Stimulated activated CD8-positive, alpha-beta memory T cell treated with anti-CD3 and anti-CD28 coated beads, Interleukin-2, amount 100 ng/mL, for 1 hour (primary cell): ENCODE measurements at regions not wholly inside any gene's neighbourhood (a gene's known extent, or its start where the extent isn't known, plus 50 kb on each side); places are given as distances from the start of the nearest gene placed in this dataset.
"Not testable (repeated sequence)": the region's sequence is repeated elsewhere in the genome, so short reads cannot be mapped to it uniquely, and the experiment has no call there.

Experiments used
- DNase-seq, 2 donors: peaks; one replicate each; pipeline ENCODE4 v3.0.0-alpha.2; 2020; ENCODE audit warnings: low read depth in 2 of 2

GRCh38 chr2:84137034-84137433 is 322.0 kb downstream of the SUCLG1 start:
- no peak for DNase-seq

GRCh38 chr2:84132370-84132769 is 326.7 kb downstream of the SUCLG1 start:
- no peak for DNase-seq

- DNase-seq, result no peak
Observed at GRCh38 chr2:84131278-84131830, 327.7 kb downstream of the SUCLG1 start.

GRCh38 chr2:84129018-84129417 is 330.1 kb downstream of the SUCLG1 start:
- DNase-seq, result no peak

DNA sequence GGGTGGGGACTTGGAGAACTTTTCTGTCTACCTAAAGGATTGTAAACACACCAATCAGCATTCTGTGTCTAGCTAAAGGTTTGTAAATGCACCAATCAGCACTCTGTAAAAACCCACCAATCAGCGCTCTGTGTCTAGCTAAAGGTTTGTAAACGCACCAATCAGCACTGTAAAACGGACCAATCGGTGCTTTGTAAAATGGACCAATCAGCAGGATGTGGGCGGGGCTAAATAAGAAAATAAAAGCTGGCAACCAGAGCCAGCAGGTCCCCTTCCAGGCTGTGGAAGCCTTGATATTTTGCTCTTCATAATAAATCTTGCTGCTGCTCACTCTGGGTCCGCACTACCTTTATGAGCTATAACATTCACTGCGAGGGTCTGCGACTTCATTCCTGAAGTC is 331.3 kb downstream of the SUCLG1 start:
- not testable (repeated sequence) for DNase-seq

GRCh38 chr2:84126530-84126929 is 332.6 kb downstream of the SUCLG1 start:
- no peak for DNase-seq

- no peak for DNase-seq
Observed at GRCh38 chr2:84126084-84126483, 333.0 kb downstream of the SUCLG1 start.

GRCh38 chr2:84116143-84116542 is 342.9 kb downstream of the SUCLG1 start:
- DNase-seq, result no peak

- DNase-seq, result no peak
Observed at GRCh38 chr2:84115173-84115857, 343.8 kb downstream of the SUCLG1 start.

DNA sequence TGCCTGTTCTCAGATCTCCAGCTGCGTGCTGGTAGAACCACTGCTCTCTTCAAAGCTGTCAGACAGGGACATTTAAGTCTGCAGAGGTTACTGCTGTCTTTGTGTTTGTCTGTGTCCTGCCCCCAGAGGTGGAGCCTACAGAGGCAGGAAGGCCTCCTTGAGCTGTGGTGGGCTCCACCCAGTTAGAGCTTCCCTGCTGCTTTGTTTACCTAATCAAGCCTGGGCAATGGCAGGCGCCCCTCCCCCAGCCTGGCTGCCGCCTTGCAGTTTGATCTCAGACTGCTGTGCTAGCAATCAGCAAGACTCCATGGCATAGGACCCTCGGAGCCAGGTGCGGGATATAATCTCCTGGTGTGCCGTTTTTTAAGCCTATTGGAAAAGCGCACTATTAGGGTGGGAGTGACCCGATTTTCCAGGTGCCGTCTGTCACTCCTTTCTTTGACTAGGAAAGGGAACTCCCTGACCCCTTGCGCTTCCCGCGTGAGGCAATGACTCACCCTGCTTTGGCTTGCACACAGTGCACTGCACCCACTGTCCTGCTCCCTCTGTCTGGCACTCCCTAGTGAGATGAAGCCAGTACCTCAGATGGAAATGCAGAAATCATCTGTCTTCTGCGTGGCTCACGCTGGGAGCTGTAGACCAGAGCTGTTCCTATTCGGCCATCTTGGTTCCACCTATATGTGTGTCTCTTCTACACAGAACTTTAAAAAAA is 355.1 kb downstream of the SUCLG1 start:
- not testable (repeated sequence) for DNase-seq

DNA sequence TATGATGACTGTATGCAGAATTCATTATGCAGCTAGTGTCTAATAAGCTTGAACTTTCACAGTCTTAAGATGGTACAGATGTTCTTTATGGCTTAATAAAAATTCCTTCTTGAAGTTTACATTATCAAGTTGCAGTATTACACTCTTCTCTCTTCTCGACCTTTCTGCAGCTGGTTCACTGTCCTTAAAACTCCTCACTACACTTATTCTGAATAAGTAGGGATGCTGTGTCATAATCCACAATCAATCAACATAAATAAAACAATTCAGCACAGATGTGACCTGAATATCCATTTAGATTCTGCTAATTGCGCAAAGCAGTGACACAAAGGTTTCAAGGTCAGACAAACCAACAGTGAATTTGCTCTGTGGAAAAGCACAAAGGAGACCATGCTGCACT is 356.8 kb downstream of the SUCLG1 start:
- DNase-seq, result no peak

- no peak for DNase-seq
Observed at GRCh38 chr2:84088656-84089055, 370.4 kb downstream of the SUCLG1 start.

- DNase-seq, result no peak
Observed at GRCh38 chr2:84085562-84085961, 373.5 kb downstream of the SUCLG1 start.

DNA sequence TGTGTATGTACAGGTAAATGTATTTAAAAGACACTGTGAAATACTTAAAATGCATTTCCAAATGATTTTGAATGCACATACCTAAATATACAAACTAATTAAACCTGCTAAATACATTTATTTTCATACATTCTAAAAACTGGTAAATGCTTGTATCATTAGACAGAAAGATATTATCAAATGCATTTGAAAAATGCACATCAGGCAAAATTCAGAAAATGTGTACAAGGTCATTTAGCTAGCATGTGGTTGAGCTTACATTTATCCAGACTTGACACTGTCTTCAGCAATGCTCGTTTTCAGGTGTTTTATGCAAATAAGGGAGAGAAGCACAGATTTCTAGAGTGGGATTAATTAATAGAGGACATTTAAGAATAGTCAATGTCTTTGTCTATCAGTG is 374.2 kb downstream of the SUCLG1 start:
- no peak for DNase-seq

DNA sequence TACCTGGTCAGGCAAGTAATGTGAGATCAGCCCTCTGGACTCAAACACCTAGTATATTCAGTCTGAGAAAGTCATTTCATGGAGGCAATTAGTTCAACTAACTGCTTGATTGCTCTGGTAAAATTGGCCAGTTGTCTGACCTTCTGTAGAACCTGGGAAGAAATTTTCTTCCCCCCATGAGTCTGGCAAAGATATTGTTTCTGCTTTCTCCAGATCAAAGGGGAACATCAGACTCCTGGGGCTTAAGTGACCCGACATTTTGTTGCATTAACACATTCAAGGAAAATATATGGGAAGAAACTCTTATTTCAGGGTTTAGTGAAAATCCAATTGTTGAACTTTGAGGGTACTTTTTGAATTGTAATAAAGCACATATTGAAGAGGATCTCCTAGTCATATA is 375.1 kb downstream of the SUCLG1 start:
- no peak for DNase-seq

- DNase-seq, result no peak
Observed at GRCh38 chr2:84078471-84078870, 380.6 kb downstream of the SUCLG1 start.

DNA sequence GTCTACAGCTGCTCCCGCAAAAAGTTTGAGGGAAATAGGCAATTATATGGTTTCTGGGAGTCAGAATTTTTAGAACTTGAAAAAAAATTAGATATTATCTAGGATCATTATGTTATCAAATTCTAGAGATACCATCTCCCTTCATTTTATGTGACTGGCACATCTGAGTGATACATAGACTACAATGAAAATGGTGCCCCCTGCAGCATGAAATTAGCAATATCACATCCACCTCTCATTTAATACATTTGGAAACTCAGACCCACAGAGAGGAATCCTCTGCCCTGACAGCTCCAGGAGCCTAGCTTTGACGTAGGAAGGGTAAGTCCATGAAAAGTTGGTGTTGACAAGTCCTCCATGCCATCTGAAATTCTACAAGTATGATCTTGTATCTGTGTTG is 381.6 kb downstream of the SUCLG1 start:
- no peak for DNase-seq

GRCh38 chr2:84071050-84071449 is 388.0 kb downstream of the SUCLG1 start:
- no peak for DNase-seq

DNA sequence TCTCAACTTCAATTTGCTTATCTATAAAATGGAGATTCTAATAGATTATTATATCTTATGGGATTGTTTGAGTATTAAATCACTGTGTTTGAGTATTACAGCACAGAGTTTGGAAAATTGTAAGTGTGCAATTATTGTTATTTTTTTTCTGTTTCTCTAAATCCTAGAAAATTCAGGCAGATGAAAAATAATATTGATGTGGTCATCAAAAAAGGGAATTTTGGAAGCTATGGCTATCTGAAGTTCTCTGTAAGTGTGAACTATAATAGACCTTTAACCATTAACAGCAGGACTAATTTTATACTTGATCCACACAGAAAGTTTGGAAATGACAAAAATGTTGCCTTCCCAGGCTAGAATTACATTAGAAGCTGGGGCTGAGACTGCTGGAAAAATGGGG is 393.2 kb downstream of the SUCLG1 start:
- no peak for DNase-seq

DNA sequence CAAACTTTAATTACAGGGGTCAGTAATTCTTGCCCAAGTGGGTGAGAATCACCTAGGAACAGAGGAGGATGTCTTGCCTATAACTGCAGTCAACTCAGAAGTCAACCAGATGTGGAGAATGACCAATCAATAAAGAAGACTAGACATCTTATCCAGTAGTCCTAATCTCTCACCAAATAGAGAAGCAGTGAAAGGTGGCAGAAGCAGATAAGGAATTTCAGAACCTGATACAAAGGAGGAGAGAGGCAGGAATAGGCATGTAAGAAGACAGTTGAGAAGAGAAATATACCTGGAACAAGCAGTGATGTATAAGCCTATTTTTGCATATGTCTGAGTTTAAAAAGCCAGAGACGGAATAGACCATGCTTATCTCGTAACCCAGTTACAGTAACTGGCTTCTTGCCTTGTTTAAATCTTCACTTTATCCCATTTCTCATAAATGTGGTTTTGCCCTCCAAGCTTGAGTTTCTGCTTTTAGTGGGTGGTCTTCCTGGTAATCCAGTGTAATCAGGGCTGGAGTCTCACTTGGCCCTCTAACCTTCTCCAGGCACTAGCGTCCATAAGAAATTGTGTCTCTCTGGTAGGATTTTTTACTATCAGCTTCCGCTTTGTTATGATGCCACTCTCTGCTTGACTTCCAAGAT is 401.0 kb downstream of the SUCLG1 start:
- no peak for DNase-seq

DNA sequence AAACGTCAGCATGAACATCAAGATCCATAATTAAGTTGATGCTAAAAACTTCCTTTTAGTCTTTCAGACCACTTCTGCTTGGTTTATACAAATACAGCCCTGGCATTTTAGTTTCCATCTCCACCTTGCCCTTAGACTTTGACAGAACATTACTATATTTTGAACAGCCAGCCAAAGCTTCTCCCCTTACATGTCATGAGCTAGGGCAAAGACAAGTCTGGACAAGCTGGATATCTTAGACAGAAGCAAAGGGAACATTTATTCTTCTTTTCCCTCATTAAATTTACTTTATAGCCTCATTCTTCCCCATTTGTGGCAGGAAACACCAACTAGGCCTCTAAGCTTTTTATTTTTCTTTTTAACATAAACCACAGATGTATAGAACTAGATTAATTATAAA is 403.3 kb downstream of the SUCLG1 start:
- DNase-seq, result no peak

DNA sequence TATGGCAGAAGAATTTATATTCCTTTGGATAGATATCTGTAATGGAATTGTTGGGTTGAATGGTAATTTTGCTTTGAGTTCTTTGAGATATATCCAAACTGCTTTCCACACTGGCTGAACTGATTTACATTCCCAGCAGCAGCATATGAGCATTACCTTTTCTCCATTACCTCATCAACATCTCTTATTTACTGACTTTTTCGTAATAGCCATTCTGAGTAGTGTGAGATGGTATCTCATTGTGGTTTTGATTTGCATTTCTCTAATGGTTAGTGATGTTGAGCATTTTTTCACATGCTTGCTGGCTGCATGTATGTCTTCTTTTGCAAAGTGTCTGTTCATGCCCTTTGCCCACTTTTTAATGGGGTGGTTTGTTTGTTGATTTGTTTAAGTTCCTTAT is 404.5 kb downstream of the SUCLG1 start:
- DNase-seq, result not testable (repeated sequence)

- no peak for DNase-seq
Observed at GRCh38 chr2:84052913-84053312, 406.2 kb downstream of the SUCLG1 start.
